22Rv1 (cell line): ENCODE measurements at regions not wholly inside any gene's neighbourhood (a gene's known extent, or its start where the extent isn't known, plus 50 kb on each side); places are given as distances from the start of the nearest gene placed in this dataset.

Experiments used
- CTCF ChIP-seq: fragments of 450-650 bp; IDR thresholded peaks from 2 replicates; pipeline ENCODE4 v1.5.1; 2017; ENCODE audit warnings: mild to moderate bottlenecking
- ZFX ChIP-seq: fragments of 450-650 bp; IDR thresholded peaks from 2 replicates; pipeline ENCODE4 v1.6.1; 2017; ENCODE audit warnings: antibody characterized with exemption, borderline replicate concordance

GRCh38 chr3:3998140-3998922 lies 199.1 kb downstream of the LRRN1 start:
- TF ChIP-seq CTCF (peak; percentile 79), ZFX (no peak)
